NCI-H510A treated with DMSO at 0.1 percent for 48 hours (cell line): ENCODE measurements at regions not wholly inside any gene's neighbourhood (a gene's known extent, or its start where the extent isn't known, plus 50 kb on each side); places are given as distances from the start of the nearest gene placed in this dataset.
"Not testable (repeated sequence)": the region's sequence is repeated elsewhere in the genome, so short reads cannot be mapped to it uniquely, and the experiment has no call there.

Experiments
- DNase-seq: peaks from one replicate; lab custom pipeline; 2025; lab: John Stamatoyannopoulos, UW

DNA sequence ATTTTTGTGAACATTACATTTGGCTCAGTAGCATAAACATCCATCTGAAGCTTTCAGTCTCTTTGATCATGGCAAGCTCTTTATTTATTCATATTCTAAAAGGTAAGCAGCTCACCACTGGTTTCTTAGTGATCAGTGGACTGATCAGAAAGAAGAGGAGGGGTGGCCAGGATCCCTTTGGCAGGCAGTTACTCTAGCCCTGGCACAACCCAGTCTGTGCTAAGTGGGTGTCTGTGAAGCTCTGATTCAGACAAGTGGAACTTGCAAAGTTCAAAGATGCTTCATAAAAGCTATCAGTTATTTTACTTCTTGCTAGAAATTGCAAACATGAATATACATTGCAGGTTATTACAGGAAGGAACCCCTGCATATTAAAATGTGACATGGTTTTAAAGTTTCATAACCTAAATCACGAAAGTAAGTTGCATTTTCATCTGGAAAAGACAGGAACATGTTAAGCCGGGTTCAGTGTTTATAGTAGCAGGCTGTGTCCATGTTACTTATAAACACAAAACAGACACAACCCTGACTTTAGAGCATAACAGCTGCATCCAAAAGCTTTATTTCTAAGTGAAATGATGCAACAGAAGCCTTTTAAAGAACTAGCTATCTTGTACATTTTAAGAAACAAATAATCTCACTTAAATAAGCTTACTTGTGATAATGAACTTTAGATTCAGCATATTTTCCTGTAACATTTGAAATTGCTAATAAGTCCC lies 785.3 kb downstream of the MCTP2 start:
- no peak for DNase-seq

DNA sequence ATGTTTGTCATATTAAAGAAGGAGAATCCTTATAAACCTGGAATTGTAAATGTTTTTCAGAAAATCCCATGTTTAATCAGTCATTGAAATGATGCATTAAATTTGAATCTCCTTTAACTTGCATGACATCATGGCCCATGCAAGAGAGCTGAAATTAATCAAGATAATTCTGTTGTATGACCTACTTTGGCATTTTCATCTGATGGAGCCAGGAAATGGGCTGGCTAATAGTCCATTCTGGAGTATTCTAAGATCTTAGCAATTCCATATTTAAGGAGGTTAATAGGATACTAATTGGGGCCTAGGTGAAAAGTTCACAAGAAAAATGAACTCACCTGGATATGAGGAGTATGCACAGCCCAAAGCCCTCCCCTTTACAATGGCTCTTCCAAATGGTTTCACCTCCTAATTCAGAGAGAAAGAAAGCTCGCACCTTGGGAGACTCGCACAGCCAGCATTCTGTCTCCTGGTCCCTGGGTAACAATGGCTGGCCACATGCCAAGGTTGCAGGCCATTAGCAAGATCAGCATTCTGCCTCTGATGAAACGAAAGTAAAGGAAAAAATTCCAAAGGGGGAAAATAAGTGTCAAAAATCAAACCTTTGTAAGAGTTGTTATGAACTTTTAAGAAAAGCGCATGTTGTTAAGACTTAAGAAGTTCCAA lies 786.4 kb downstream of the MCTP2 start:
- no peak for DNase-seq

DNA sequence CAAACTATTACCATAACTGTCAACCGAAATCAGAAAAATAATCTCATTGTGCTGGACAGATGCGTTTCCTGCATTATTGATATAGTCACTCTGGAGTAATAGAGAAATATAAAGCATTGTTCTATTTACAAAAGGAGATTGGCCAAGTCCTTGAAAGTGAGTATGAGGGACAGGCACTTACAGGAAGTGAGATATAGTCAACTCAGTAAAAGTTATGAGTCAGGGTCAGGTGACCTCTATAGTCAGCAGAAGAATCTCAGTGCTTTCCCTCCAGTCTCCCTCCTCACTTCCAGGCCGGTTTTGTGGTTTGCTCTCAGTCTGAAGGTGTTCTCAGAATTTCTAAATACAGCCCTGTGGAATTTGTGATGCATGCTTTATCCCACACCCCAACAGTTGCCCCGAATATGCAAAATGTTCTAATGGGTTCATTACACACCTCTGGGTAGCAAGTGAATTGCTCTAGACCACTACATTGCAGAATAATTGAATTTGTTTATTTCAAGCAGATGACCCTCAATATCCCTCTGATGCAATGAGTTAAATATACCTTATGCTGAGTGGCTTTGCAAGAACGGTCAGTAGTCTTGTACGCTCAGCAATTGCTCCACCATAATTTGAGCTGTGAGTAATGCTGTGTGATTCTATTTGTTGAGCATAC lies 787.7 kb downstream of the MCTP2 start:
- DNase-seq, result no peak

DNA sequence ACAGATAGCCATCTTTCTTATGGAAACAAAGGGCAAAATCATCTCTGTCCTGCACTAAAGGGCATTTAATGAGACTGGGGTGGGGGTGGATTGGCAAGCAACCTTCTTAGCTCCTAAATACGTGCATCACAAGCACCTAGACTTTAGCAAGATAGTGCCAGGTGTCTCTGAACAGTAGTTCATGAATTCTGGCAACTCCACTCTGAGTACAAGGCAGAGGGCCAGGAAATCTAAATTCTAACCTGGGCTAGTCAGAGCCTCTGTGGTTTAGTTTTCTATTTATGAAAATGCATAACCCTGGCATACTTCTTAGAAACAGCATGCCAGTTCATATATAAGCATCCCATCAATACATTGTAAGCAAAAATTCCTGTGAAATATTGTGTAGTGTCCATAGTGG lies 788.5 kb downstream of the MCTP2 start:
- DNase-seq, result no peak

DNA sequence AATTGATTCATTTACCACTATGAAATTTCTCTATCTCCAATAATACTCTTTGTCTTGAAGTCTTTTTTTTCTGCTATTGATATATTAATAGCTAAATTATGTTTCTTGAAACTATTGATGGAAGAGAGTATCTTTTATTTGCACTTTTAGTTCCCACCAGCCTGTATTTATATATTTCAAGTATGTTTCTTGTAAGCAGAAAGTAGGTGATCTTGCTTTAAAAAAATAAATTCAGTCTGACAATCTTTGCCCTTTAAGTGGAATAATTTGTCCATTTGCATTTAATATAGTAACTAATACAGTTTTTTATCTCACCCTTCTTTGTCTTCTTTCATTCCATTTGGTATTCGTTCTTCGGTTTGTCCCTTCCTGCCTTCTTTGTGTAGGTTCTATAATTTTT lies 790.5 kb downstream of the MCTP2 start:
- DNase-seq, result no peak

DNA sequence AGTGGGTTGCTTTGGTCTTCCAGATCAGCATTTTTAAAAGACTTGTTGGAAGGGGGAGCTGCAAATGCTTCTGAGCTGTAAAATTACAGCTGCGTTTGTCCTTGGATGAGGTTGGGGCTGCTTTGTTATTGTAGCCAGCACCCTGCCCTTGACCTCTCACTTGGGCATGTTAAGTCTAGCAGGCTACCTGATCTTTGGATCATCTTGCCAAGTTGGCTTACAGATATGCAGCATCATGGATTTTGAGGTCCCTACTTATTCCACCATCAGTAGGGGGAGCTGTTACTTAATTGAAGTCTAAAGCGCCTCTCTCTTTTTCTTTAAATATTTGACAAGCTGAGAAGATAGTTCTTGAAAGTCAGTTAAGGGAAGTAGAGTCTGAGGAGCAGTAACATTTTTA lies 793.0 kb downstream of the MCTP2 start:
- no peak for DNase-seq

DNA sequence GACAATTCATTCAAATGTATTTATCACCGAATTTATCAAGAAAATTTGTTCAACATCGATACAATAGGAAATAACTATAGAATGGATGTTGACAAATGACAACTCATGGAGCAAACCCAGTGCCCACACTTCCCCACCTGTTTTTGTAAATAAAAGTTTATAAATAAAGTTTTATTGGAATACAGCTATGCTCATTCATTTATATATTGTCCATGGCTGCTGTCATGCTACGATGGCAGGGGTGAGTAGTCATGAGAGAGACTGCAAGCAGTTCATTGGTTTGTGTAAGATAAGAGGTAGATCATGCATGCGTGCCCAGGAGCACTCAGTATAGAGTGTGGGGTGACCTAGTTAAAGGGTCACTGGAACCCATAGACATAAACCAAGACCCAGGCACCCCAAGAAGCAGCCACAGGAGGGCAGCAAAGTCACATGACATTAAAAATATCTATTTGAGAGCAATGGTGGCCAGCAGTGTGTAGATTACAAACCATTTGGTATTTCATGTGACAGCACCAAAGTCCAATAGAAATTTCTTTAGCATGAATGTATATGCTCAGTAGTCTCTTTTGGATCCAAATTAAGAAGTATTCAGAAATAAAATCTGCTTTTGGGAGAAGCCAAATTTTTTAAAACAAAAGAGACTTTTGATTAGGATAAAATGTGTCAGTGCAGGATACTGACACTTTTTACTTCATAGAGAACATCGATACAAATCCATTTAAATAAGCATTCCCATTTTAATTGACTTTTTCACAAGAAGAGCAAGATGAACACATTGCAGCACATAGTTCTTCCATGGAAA lies 794.8 kb downstream of the MCTP2 start:
- DNase-seq, result no peak

DNA sequence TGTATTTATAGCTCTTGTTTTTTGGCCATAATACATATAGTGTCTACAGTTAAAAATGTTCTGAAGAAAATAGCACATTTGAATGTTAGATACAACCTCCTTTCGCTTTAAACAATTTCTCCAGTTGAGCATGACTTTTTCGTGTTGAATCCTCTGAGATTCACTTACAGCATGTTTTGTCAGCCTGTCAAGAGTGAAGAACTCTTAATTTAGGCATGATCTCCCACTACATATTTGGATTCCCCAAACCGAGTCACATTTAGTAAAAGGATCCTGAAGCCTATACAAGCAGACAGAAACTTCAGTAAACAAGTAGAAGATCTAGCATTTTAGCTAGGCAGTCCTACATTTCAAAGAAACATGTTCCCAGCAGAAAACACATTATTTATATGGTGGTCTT lies 796.6 kb downstream of the MCTP2 start:
- DNase-seq, result no peak

DNA sequence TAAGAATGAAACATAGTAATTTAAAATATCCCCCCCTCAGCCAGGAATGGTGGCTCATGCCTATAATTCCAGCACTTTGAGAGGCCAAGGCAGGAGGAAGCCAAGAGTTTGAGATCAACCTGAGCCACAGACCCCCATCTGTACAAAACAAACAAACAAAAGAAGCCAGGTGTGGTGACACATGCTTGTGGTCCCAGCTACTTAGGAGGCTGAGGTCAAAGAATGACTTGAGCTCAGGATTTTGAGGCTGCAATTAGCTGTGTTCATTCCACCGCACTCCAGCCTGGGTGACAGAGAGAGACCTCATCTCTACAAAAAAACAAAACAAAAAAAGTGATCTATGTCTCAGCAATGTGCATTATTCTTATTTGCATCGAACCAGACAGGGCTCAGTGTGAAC lies 800.8 kb downstream of the MCTP2 start:
- no peak for DNase-seq

DNA sequence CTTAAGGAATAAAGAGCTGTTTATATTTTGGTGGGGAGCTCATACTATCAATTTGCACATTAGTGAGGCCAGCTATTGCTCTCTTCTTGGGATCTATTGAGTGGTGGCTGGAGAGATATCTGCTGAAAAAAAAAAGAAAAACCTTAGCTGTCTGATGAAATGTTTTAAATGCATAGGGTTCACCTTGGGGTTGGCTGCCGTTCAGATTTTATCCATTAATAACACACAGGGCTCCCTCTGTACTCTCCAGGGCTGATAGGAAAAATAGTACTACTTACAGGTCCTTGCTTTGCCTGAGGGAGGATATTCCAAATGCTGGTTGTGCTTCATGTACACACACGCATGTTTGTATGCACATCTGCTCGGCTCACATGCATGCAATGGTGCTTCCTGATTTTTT lies 803.7 kb downstream of the MCTP2 start:
- no peak for DNase-seq

DNA sequence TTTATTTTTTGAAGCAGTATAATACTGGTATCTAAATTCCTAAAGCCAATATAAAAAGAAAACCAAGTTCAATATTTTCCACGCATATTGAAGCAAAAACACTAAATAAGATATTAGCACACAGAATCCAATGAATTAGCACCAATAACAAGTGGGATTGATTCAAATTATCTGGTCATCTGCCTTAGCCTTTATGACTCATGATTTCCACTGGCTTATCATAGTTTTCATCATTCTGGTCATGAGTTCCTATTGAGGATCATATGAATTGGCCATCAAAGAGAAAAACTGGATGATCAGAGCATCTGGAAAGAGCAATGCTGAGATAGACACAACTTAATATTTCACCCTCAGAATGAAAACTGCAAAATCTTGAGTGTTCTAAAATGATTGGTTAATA lies 809.9 kb downstream of the MCTP2 start:
- DNase-seq, result no peak

DNA sequence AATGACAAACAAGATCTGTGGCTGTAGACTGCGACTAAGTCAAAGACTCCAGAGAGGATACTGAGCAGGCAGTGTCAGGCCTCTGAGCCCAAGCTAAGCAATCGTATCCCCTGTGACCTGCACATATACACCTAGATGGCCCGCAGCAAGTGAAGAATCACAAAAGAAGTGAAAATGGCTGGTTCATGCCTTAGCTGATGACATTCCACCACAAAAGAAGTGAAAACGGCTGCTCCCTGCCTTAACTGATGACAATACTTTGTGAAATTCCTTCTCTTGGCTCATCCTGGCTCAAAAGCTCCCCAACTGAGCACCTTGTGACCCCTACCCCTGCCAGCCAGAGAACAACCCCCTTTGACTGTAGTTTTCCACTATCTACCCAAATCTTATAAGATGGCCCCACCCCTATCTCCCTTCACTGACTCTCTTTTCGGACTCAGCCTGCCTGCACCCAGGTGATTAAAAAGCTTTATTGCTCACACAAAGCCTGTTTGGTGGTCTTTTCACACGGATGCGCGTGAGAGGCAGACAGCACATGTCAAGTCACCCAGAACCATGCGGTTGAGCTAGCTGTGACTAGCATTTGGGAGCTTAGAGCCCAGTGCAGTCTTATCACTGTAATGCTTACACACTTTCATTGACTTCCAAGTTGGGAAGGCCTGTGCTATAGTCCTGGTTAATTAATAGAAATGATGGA lies 812.0 kb downstream of the MCTP2 start:
- DNase-seq, result not testable (repeated sequence)

DNA sequence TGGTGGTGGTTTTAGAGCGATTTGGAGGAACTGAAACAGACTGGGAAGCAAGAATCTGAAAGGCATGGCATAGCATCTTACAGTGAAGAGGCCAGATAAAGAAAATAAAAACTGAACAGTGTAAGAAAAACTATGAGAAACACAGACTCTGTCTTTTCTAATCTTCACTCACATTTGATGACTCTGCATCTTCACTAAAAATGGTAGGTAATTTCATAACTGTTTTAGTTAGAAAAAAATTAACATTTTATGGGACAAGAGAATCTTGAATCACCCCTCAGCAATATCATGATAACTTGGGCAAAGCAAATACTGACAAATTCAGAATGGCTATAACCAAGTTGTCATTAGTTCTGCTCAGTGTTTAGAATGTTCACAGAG lies 812.6 kb downstream of the MCTP2 start:
- DNase-seq, result no peak

DNA sequence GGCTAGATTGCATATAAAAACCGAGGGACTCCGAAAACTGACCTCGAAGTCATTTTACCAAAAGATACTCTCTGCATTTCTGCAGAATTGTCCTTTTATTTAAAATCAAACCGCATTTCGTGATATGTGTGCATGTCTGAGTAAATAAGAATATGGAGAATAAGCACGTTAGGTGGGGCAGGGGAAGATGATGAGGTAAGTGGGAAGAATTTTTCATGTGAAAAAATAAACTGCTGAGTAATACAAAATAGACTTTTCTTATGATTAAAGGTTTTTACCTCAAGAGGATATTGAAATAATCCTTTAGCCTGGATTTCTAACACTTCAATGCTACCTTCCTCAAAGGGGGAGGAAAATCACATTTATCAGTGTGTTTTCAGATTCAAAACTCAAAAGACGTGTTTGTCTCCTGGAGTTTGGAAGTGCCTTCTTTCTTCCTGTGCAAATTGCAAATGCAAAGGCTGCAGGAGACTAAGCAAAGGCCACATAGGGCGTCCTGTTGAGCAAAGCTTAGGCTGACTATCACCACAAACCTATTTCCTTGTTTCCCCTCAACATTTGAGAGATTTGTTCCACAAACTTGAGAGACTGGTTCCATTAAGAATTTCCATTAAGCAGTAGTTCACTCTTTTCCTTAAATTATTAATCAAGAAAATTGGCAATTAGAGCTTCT lies 813.5 kb downstream of the MCTP2 start:
- DNase-seq, result no peak

DNA sequence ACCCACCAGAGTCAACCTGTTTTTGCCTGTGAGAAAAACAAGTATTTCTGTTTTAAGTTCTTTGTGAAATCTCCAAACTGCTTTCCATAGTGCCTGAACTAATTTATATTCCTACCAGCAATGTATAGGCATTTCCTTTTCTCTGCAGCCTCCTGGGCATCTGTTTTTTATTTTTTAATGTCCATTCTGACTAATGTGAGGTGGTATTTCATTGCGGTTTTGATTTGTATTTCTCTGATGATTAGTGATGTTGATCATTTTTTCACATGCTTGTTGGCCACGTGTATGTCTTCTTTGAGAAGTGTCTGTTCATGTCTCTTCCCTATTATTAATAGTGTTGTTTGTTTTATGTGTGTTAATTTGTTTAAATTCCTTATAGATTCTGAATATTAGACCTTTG lies 820.5 kb downstream of the MCTP2 start:
- DNase-seq, result no peak

DNA sequence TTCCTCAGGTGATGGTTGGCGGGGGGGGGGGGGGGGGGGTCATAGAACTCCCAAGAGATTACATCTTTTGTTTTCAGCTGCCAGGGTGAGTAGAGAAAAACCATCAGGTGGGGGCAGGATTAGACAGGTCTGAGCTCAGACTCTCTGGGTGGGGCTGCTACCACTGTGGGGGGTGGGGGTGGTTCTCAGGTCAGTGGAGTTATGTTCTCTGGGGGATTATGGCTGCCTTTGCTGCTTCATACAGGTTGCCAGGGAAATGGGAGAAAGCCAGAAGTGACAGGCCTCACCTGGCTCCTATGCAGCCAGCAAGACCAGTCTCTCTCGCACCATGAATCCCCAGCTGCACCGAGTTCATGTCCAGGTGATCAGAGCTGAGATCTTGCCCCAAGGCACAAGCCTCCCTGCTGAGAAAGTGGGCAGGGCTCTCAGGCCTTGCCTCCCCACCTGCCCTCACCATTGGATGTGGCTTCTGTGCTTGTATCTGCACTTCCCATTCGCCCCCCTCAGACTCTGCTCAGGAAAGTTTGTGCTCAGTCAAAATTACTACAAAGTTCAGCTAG lies 828.1 kb downstream of the MCTP2 start:
- DNase-seq, result no peak

DNA sequence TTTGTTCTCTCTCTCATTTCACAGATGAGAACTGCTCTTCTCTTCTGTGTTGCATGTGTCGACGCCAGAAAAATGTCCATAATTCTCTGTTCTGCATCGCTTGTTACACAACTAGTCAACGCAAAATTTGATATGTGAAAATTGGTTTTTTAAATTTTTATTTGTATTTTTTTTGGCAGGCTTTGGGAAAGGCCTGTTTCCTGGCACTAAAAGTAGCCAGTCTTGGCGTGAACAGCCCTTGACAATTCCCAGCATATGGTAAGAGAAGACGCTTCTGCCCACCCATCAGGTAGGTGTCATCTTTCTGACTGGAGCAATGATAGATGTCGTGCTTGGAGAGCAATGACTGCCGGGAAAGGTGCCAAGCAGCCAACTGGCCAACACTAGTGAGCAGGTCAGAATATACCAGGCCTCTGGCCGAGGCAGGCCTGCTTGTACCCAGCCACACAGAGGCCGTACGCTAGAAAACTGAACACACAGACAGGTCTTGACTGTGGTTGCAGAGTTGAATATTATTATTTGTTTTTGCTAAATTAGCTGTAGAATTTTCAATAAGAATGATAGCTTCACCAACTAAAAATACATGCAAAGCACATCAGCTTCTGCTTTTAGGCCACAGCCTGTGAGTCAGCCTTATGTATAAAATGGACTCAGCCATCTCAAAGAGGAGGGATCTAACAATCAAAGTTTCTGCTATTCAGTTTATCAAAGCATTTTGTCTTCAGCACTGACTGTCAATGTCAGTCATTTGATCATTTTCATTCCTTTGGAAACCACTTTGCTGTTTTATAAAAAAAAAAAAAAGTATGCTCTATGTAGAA lies 837.5 kb downstream of the MCTP2 start:
- DNase-seq, result no peak

DNA sequence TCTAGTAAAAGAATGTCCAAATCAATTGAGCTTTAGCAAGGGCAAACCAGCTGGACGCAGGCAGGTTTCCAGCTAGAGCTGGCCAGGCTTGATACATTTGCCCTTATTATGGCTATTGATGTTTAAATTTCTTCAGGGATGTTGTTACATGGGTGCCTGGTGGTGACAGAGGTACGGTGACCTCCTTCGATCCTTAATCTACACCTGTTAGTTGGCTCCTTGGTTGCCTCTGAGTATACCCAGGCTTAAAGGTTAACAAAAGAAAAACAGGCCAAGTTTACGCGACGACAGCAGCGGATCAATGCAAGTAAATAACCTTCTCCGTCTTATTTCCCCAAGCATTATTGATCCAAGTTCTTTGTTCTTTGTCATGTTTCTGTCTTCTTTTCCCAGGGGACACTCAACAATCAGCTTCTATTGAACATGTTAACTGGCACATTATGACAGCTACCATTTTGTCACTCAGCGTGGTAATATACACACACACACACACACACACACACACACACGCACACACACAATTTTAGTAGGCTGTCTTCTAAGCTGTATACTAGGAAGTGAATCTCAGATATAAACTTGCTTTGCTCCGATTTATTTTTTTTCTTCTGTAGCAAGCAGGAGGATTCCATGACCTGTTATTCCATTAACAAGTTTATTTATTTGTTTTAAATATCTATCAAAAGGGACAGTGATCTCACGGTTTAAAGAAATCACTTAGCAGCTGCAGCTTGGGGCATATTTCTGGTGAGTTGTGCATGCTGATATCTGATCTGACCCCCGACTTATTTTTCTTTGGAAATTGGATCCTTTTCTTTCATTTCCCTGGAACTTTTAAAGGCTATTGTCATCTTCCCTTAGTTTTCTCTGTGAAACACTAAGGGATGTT lies 844.7 kb downstream of the MCTP2 start:
- DNase-seq, result no peak

DNA sequence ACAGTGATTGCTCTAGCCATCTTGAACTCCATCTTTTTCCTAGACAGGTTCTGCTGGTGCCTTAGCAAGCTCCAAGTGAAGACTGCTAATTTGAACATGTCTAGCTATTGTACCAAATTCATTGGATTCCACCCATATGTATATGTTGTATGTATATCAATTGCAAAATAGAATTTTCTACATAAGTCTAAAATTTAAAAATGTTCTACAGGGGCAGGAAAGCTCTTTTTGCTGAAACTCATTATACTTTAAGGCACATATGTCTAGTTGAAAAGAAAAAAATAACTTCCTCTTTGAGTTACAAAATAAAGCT lies 845.3 kb downstream of the MCTP2 start:
- no peak for DNase-seq
